Mammary epithelial cell (primary cell): ENCODE measurements at regions not wholly inside any gene's neighbourhood (a gene's known extent, or its start where the extent isn't known, plus 50 kb on each side); places are given as distances from the start of the nearest gene placed in this dataset.

Source experiments
- CTCF ChIP-seq, 2 donors: IDR thresholded peaks in 1 of 2; conservative IDR thresholded peaks in 1 of 2; 2 replicates each; pipeline ENCODE4 v1.5.1; 2011 to 2012; ENCODE audit warnings: inconsistent platforms in 2 of 2, low read length in 2 of 2, mild to moderate bottlenecking in 2 of 2, control low read depth in 1 of 2, low read depth in 1 of 2; ENCODE audit not compliant: insufficient read depth in 1 of 2; ENCODE audit errors: extremely low read depth in 1 of 2
- EZH2 ChIP-seq: IDR thresholded peaks from 2 replicates; pipeline ENCODE4 v1.6.1; 2012; ENCODE audit warnings: low read length, inconsistent platforms, borderline replicate concordance

GRCh38 chr1:213499444-213499843 is 448.4 kb downstream of the RPS6KC1 start:
- TF ChIP-seq CTCF (conservative IDR thresholded peaks at IDR 0.05 in 1 of 2, IDR thresholded peaks at IDR 0.05 in 1 of 2; ENCODE audit: extremely low read depth in 1 of 2, insufficient read depth in 1 of 2, low read depth in 1 of 2, low read length in 2 of 2) (no peak), EZH2 (no peak)
